PC-3 (cell line): ENCODE measurements at regions not wholly inside any gene's neighbourhood (a gene's known extent, or its start where the extent isn't known, plus 50 kb on each side); places are given as distances from the start of the nearest gene placed in this dataset.

Experiments used
- ATAC-seq: fragments of 200-7000 bp; cut with Tn5 transposase; 2 replicates; pipeline ENCODE4 v1.9.1; 2020; ENCODE audit warnings: mild to moderate bottlenecking, moderate library complexity
- BruUV-seq: library from RNA; stranded (reverse); fragments of 400-500 nt; replicated peaks from 2 replicates; lab custom pipeline; 2021; lab: Mats Ljungman, UMichigan
- CTCF ChIA-PET: fragments of 300-600 bp; sonication (Branson Sonifier 250); formaldehyde crosslinking; loops from one replicate; lab custom pipeline; 2022; ENCODE audit warnings: antibody characterized with exemption; lab: Charles Lee
- POLR2A ChIA-PET: fragments of 300-600 bp; sonication (Branson Sonifier 250); formaldehyde crosslinking; loops from one replicate; lab custom pipeline; 2022; ENCODE audit warnings: antibody characterized with exemption; ENCODE audit not compliant: unreplicated experiment; lab: Charles Lee
- DNase-seq: peaks from one replicate; pipeline ENCODE4 v3.0.0-alpha.2; 2015
- H2AFZ ChIP-seq: fragments of 300-600 bp; sonication (generic); 2 replicates; pipeline ENCODE4 v1.6.0; 2016; ENCODE audit warnings: antibody characterized with exemption, low read length
- H3F3A ChIP-seq: fragments of 300-600 bp; sonication (generic); one replicate; pipeline ENCODE4 v1.6.0; 2017; ENCODE audit warnings: antibody characterized with exemption, low read length, control low read depth, mild to moderate bottlenecking; ENCODE audit not compliant: unreplicated experiment
- H3K27ac ChIP-seq: fragments of 300-600 bp; sonication (generic); 2 replicates; pipeline ENCODE4 v1.5.1; 2016; ENCODE audit warnings: mild to moderate bottlenecking, low read length
- H3K27me3 ChIP-seq: fragments of 300-600 bp; sonication (generic); 2 replicates; pipeline ENCODE4 v1.6.1; 2016; ENCODE audit warnings: low read length, mixed read lengths
- H3K36me3 ChIP-seq: fragments of 300-600 bp; sonication (generic); 2 replicates; pipeline ENCODE4 v1.6.1; 2016; ENCODE audit warnings: low read depth, mixed run types, low read length, mixed read lengths
- H3K4me1 ChIP-seq: fragments of 300-600 bp; sonication (generic); 2 replicates; pipeline ENCODE4 v1.5.1; 2016; ENCODE audit warnings: low read length; ENCODE audit not compliant: insufficient read depth
- H3K4me2 ChIP-seq: fragments of 300-600 bp; sonication (generic); 2 replicates; pipeline ENCODE4 v1.6.0; 2016; ENCODE audit warnings: low read length
- H3K4me3 ChIP-seq: fragments of 300-600 bp; sonication (generic); 2 replicates; pipeline ENCODE4 v1.5.1; 2016; ENCODE audit warnings: mild to moderate bottlenecking, low read length, mixed read lengths
- H3K79me2 ChIP-seq: fragments of 300-600 bp; sonication (generic); 2 replicates; pipeline ENCODE4 v1.6.1; 2017; ENCODE audit warnings: low read length, mixed read lengths
- H3K9ac ChIP-seq: fragments of 300-600 bp; sonication (generic); 2 replicates; pipeline ENCODE4 v1.6.0; 2016; ENCODE audit warnings: mild to moderate bottlenecking, low read length
- H3K9me2 ChIP-seq: fragments of 300-600 bp; sonication (generic); replicated peaks from 2 replicates; pipeline ENCODE4 v1.6.1; 2016; ENCODE audit warnings: mixed run types, low read length, mixed read lengths
- H3K9me3 ChIP-seq: fragments of 300-600 bp; sonication (generic); 2 replicates; pipeline ENCODE4 v1.6.1; 2016; ENCODE audit warnings: low read length, mixed read lengths
- H4K20me1 ChIP-seq: fragments of 300-600 bp; sonication (generic); 2 replicates; pipeline ENCODE4 v1.6.1; 2016; ENCODE audit warnings: low read length, mixed read lengths
- EZH2 ChIP-seq: fragments of 300-600 bp; sonication (generic); IDR thresholded peaks from one replicate; pipeline ENCODE4 v1.6.1; 2017; ENCODE audit warnings: antibody characterized with exemption, mild to moderate bottlenecking, low read length; ENCODE audit not compliant: unreplicated experiment
- EZH2phosphoT487 ChIP-seq: fragments of 300-600 bp; sonication (generic); IDR thresholded peaks from 2 replicates; pipeline ENCODE4 v1.6.1; 2018; ENCODE audit warnings: mild to moderate bottlenecking, antibody characterized with exemption, low read length, borderline replicate concordance
- intact Hi-C: fragments of 100-400 bp; cut with micrococcal nuclease; formaldehyde crosslinking; loops from 2 replicates; pipeline ENCODE4 v1.9.0; 2023
- TF ChIP-seq, protein P1 (sequence below): fragments of 300-600 bp; sonication (generic); conservative IDR thresholded peaks from 2 replicates; pipeline ENCODE4 v1.5.1; 2017; ENCODE audit warnings: antibody characterized with exemption, low read depth, mild to moderate bottlenecking, low read length

DNA sequence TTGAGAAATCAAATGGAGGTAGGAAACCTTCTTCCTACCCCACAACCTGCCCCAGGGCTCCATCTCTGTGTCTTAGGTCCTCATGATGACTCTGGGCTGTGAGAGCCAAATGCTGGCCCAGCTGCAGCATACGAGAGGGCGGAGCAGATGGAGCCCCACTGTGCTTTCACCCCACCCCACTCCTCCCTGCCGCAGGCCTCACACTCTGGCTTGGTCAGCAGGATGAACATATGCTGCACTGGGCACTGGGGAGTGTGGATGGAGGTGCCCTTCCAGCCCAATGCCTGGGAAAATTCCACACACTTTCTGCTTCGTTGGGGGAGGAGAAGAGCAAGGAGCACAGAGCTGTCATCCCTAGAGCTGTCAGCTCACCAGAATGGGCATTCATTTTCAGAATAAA lies 271.6 kb upstream of the CADM1 start:
- ChIA-PET POLR2A (no interaction called here), CTCF (no interaction called here)
- intact Hi-C loops, result no loop called here
- Histone ChIP-seq H3K36me3 (no peaks in the 10 kb centered on the region), H2AFZ (no peak overlapping the region), H3K4me3 (no peak overlapping the region), H3K27me3 (no peaks in the 10 kb centered on the region), H3K4me2 (no peak overlapping the region), H3K4me1 (no peaks in the 10 kb centered on the region), H4K20me1 (no peaks in the 10 kb centered on the region), H3K9me2 (no peaks in the 10 kb centered on the region), H3K27ac (no peak overlapping the region), H3K9me3 (peaks cover 19% of the 10 kb centered on the region; the same call in 1 of the 2 replicates), H3K79me2 (no peaks in the 10 kb centered on the region), H3K9ac (no peak overlapping the region), H3F3A (no peaks in the 10 kb centered on the region)
- no TSS peak for BruUV-seq
- TF ChIP-seq EZH2 (no peak), EZH2phosphoT487 (no peak)
- TF ChIP-seq, protein P1, sequence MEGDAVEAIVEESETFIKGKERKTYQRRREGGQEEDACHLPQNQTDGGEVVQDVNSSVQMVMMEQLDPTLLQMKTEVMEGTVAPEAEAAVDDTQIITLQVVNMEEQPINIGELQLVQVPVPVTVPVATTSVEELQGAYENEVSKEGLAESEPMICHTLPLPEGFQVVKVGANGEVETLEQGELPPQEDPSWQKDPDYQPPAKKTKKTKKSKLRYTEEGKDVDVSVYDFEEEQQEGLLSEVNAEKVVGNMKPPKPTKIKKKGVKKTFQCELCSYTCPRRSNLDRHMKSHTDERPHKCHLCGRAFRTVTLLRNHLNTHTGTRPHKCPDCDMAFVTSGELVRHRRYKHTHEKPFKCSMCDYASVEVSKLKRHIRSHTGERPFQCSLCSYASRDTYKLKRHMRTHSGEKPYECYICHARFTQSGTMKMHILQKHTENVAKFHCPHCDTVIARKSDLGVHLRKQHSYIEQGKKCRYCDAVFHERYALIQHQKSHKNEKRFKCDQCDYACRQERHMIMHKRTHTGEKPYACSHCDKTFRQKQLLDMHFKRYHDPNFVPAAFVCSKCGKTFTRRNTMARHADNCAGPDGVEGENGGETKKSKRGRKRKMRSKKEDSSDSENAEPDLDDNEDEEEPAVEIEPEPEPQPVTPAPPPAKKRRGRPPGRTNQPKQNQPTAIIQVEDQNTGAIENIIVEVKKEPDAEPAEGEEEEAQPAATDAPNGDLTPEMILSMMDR, result no peak
- no peak for DNase-seq
- ATAC-seq, result no peak

DNA sequence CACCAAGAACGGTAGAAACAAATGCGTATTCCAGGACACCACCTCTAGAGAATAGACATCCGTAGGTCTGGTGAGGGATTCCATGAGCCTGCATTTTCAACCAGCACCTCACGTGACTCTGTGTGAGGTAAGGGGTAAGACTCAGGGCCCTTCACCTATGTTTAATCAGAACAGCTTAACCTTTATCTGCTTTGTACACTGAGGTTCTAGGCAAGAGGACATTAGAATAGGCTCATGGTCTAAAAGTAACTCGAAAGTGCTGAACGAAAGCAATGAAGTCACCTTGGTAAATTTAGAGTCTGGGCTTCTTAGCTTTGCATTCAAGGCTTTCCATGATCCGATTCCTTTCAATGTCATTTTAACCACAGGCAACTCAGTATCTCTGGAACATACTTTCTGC lies 270.5 kb upstream of the CADM1 start:
- CTCF ChIA-PET, result no interaction called here

DNA sequence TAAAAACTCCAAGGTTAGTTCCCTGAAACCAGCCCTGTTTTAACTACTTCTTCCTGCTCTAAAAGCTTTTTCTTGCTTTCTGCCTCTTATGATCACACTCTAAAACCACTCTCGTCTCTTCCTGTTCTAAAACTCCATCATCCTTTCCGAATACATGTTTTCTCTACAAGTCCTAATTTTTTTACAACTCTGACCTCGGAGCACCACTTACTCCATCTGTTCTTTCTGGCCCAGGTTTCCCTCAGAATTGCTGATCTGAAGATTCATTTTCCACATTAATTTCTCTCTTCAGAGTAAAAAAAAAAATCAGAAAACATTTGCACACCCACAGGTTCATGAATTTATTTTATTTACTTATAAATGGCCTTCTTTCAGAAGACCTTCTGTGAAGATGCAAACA lies 265.7 kb upstream of the CADM1 start:
- Histone ChIP-seq H3K27me3 (no peaks in the 10 kb centered on the region), H3K4me2 (no peak overlapping the region), H2AFZ (no peak overlapping the region), H3K4me3 (no peak overlapping the region), H3K4me1 (no peaks in the 10 kb centered on the region), H3K27ac (no peak overlapping the region), H4K20me1 (no peaks in the 10 kb centered on the region), H3K36me3 (no peaks in the 10 kb centered on the region), H3K79me2 (no peaks in the 10 kb centered on the region), H3K9me2 (no peaks in the 10 kb centered on the region), H3F3A (no peaks in the 10 kb centered on the region), H3K9ac (no peak overlapping the region), H3K9me3 (peaks cover 36% of the 10 kb centered on the region; the same call in 1 of the 2 replicates)
- DNase-seq (no peak), ATAC-seq (no peak)
- BruUV-seq, result no TSS peak
- TF ChIP-seq EZH2phosphoT487 (no peak), EZH2 (no peak)
- TF ChIP-seq, protein P1, result no peak
- intact Hi-C loops, result no loop called here
- POLR2A ChIA-PET, result no interaction called here
- CTCF ChIA-PET, result no interaction called here

More for the DNA sequence above, 270.5 kb upstream of the CADM1 start:
- DNase-seq (no peak), ATAC-seq (no peak)
- H2AFZ ChIP-seq, result no peak overlapping the region
- H3K27me3 ChIP-seq, result no peaks in the 10 kb centered on the region
- POLR2A ChIA-PET, result no interaction called here
- TF ChIP-seq, protein P1, result no peak
- TF ChIP-seq EZH2 (no peak), EZH2phosphoT487 (no peak)
- no peak overlapping the region for H3K4me2 ChIP-seq
- H3K4me3 ChIP-seq, result no peak overlapping the region
- no peaks in the 10 kb centered on the region for H3K9me2 ChIP-seq
- no peaks in the 10 kb centered on the region for H3K79me2 ChIP-seq
- H3K36me3 ChIP-seq, result no peaks in the 10 kb centered on the region
- no peaks in the 10 kb centered on the region for H4K20me1 ChIP-seq
- no peaks in the 10 kb centered on the region for H3F3A ChIP-seq
- no TSS peak for BruUV-seq
- intact Hi-C loops, result no loop called here
- H3K9me3 ChIP-seq, result peaks cover 24% of the 10 kb centered on the region; the same call in 1 of the 2 replicates
- no peaks in the 10 kb centered on the region for H3K4me1 ChIP-seq
- no peak overlapping the region for H3K9ac ChIP-seq
- no peak overlapping the region for H3K27ac ChIP-seq
